Transverse colon (tissue), 4 donors: ENCODE measurements at regions not wholly inside any gene's neighbourhood (a gene's known extent, or its start where the extent isn't known, plus 50 kb on each side); places are given as distances from the start of the nearest gene placed in this dataset.

ENCODE experiments used
- POLR2A ChIP-seq: fragments of 450-650 bp; IDR thresholded peaks from one replicate; pipeline ENCODE4 v1.6.1; 2016; ENCODE audit warnings: antibody characterized with exemption, mild to moderate bottlenecking, moderate library complexity
- POLR2AphosphoS5 ChIP-seq, 3 donors: sonication (generic); formaldehyde crosslinking; IDR thresholded peaks; one replicate each; pipeline ENCODE4 v1.6.1; 2016; ENCODE audit warnings: antibody characterized with exemption in 3 of 3
- TF ChIP-seq, protein P1 (sequence below), 5 experiments: fragments of 200-600 bp in 3 of 5; fragments of 450-650 bp in 2 of 5; sonication (generic) in 3 of 5; IDR thresholded peaks; 1 replicate in 2 of 5; 2 replicates in 3 of 5; pipeline ENCODE4 v1.5.1; 2016 to 2017; ENCODE audit warnings: antibody characterized with exemption in 5 of 5, inconsistent platforms in 3 of 5, mild to moderate bottlenecking in 2 of 5, moderate library complexity in 1 of 5

DNA sequence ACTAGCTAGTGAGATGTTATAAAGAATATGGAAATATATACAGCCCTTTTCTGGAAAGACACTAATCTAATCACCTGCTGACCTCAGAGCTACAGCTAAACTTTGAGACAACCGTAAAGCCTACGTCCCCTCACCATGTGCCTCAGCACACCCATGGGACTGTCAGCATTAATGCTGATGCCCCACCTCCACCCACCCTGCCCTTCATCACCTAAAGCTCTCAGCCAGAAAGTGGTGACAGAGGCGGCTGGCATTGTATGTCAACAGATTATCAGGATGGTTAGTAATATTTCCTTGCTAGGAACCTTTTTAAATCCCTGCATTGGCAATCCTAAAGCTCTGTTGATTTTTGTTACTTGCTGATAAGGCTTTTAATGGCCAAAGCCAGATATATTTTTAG lies 1177.9 kb downstream of the DIAPH3 start:
- TF ChIP-seq, protein P1, sequence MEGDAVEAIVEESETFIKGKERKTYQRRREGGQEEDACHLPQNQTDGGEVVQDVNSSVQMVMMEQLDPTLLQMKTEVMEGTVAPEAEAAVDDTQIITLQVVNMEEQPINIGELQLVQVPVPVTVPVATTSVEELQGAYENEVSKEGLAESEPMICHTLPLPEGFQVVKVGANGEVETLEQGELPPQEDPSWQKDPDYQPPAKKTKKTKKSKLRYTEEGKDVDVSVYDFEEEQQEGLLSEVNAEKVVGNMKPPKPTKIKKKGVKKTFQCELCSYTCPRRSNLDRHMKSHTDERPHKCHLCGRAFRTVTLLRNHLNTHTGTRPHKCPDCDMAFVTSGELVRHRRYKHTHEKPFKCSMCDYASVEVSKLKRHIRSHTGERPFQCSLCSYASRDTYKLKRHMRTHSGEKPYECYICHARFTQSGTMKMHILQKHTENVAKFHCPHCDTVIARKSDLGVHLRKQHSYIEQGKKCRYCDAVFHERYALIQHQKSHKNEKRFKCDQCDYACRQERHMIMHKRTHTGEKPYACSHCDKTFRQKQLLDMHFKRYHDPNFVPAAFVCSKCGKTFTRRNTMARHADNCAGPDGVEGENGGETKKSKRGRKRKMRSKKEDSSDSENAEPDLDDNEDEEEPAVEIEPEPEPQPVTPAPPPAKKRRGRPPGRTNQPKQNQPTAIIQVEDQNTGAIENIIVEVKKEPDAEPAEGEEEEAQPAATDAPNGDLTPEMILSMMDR (IDR thresholded peaks at IDR 0.05) = no peak
- TF ChIP-seq POLR2A (no peak), POLR2AphosphoS5 (IDR thresholded peaks at IDR 0.05) (no peak)
